SK-N-MC (cell line): ENCODE measurements at regions not wholly inside any gene's neighbourhood (a gene's known extent, or its start where the extent isn't known, plus 50 kb on each side); places are given as distances from the start of the nearest gene placed in this dataset.

ENCODE experiments used
- DNase-seq: peaks from one replicate; pipeline ENCODE4 v3.0.0-alpha.2; 2011; ENCODE audit warnings: low read depth, low spot score
- H3K27ac ChIP-seq: fragments of 200-600 bp; sonication (generic); 2 replicates; pipeline ENCODE4 v1.5.1; 2016; ENCODE audit warnings: mixed run types
- H3K36me3 ChIP-seq: fragments of 200-600 bp; sonication (generic); 2 replicates; pipeline ENCODE4 v1.6.1; 2017; ENCODE audit warnings: antibody characterized with exemption, low read length, mixed read lengths; ENCODE audit not compliant: insufficient read depth
- H3K4me3 ChIP-seq: fragments of 200-600 bp; sonication (generic); 2 replicates; pipeline ENCODE4 v1.5.1; 2016
- H3K9ac ChIP-seq: fragments of 200-600 bp; sonication (generic); 2 replicates; pipeline ENCODE4 v1.8.0; 2017; ENCODE audit warnings: mixed run types, mixed read lengths; ENCODE audit not compliant: insufficient read length
- H3K9me3 ChIP-seq: fragments of 200-600 bp; sonication (generic); 2 replicates; pipeline ENCODE4 v1.6.1; 2017; ENCODE audit warnings: low read depth, mild to moderate bottlenecking, antibody characterized with exemption, low read length, moderate library complexity, mixed read lengths
- EZH2 ChIP-seq: fragments of 200-600 bp; sonication (generic); IDR thresholded peaks from one replicate; pipeline ENCODE4 v1.6.1; 2017; ENCODE audit warnings: antibody characterized with exemption
- FOXP2 ChIP-seq: optimal IDR thresholded peaks from 2 replicates; pipeline ENCODE3; 2011; ENCODE audit warnings: mild to moderate bottlenecking, moderate library complexity; ENCODE audit not compliant: insufficient read depth; ENCODE audit errors: extremely low read length, control extremely low read depth
- POLR2AphosphoS5 ChIP-seq: IDR thresholded peaks from 2 replicates; pipeline ENCODE4 v1.6.1; 2012; ENCODE audit warnings: mild to moderate bottlenecking, low read depth, low read length, borderline replicate concordance

DNA sequence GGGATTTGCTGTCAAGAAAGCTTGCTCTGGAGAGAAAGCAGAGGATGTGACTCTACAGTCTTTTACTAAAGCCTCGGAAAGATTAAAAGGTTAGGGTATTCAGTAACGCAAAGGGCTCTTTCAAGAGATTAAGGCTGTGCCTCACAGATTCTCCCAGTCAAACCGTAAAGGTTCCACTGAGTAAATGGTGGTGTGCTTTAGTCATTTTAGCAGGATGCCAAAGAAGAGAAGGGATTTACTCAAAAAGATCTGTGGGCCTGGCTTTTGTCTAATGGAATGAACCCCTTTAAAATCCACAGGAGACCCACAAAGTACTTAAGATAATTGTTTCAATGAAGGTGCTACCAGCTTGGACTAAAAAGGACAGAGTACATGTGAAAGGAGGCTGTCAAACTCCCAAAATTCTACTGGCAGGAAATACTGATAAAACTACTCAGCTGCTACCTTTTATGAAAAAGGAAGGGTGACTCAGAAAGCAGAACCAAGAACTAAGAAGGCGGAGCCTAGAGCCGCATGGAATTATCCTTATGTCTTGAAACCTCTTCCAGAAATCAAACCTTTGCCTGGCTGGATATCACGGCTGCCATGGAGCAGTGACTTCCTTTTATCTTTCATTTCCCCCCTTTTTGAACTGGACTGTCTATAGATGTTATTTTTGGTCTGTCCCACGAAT is 670.2 kb upstream of the ZEB2 start:
- TF ChIP-seq POLR2AphosphoS5 (no peak), FOXP2 (no peak)
- DNase-seq: no peak
- Histone ChIP-seq H3K9ac (no peak overlapping the region), H3K27ac (no peak overlapping the region), H3K4me3 (no peak overlapping the region), H3K36me3 (peaks cover 3% of the 10 kb centered on the region; the same call in 1 of the 2 replicates), H3K9me3 (no peaks in the 10 kb centered on the region)

DNA sequence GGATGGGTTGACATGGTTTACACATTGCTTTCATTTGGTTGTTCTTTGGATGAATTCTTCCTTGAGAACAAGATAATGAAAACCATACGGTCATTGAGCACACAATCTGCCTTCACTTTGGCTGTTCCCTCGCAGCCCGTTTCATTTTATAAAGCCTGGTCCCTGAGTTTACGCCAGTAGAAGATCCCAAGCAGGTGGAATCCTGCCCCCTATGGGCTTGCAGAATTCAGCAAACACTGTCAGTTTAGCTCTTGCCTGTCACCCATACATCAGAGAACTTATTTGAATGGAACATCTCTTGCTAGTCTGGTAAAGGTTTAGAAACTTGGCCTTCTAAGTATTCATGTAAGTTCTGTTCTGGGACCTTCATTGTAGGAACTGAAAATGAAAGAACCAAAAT is 666.4 kb upstream of the ZEB2 start:
- H3K9me3 ChIP-seq: no peaks in the 10 kb centered on the region
- peak; percentile 28 for DNase-seq
- TF ChIP-seq POLR2AphosphoS5 (no peak), FOXP2 (no peak), EZH2 (no peak)
- peak overlapping the region; percentile 3; the same call in 1 of the 2 replicates for H3K4me3 ChIP-seq
- H3K36me3 ChIP-seq: peaks cover 3% of the 10 kb centered on the region; the same call in 1 of the 2 replicates
- no peak overlapping the region for H3K9ac ChIP-seq
- H3K27ac ChIP-seq: peak overlapping the region; percentile 96; the same call in 1 of the 2 replicates

DNA sequence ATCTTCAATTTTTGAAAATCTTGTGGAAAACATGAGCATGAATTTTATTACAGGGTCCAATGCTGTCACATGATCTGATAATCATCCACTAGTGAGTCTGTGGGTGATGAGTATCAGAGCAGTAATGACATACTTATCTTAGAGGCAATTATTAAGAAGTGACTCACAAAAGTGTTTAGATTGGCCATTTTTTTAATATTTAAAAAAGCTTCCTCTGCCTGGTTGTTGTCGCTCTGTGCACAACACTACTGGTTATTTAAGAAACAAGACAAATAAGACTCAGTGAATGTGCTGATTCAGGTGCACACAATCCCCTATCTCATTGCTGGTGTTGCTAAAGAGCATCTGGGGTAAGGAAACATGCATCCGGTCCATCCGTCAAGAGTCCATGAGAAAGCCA is 665.8 kb upstream of the ZEB2 start:
- Histone ChIP-seq H3K4me3 (peak overlapping the region; percentile 66), H3K36me3 (peaks cover 3% of the 10 kb centered on the region; the same call in 1 of the 2 replicates), H3K27ac (peak overlapping the region; percentile 96), H3K9me3 (no peaks in the 10 kb centered on the region), H3K9ac (peak overlapping the region; percentile 54)
- DNase-seq: no peak
- TF ChIP-seq FOXP2 (no peak), POLR2AphosphoS5 (no peak), EZH2 (no peak)

DNA sequence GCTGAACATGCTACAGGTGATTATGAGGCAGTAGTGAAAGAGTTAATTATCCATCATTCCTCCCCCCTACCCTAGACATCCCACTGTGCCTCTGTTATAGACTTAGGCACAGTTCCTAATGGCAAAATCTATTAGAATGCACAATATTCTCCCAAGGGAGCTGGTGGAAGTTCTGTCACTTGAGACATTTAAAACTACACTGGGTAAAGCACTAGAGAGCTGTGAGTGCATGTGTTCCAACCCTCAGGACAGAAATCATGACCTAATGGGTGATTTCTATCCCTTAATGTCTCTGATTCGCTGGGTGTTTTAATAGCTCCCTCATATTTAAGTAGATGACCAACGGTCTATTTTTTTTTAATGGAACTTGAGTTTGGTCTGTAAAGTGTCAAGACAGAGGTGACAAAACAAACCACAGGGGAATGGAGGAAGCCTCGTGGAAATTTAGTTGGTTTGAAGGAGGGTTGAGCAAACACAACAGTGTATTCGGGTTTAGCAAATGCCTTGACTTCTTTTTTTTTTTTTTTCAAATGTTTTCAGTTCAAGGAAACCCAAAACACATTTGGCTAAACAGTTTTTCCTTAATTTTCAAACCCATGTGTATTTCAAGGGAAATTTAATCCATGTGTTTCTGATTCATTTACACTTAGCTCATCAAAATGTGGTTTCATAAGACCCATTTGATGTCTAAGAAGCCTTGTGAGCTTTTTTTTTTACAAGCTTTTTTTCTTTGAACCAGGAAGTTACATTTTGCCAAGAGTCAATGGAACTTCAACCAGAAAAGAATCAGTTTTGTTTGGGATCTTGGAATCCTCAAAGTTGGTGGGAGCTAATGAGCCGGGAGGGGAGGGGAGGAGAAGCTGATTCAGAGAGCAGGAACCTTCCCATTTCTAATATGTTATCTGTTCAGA is 665.1 kb upstream of the ZEB2 start:
- H3K4me3 ChIP-seq: peak overlapping the region; percentile 66
- H3K27ac ChIP-seq: peak overlapping the region; percentile 96
- H3K9me3 ChIP-seq: no peaks in the 10 kb centered on the region
- peak; percentile 69 for DNase-seq
- peaks cover 3% of the 10 kb centered on the region; the same call in 1 of the 2 replicates for H3K36me3 ChIP-seq
- no peak for TF ChIP-seq FOXP2
- peak; percentile 36; the same call in 1 of the 2 replicates for TF ChIP-seq POLR2AphosphoS5
- peak overlapping the region; percentile 54 for H3K9ac ChIP-seq

DNA sequence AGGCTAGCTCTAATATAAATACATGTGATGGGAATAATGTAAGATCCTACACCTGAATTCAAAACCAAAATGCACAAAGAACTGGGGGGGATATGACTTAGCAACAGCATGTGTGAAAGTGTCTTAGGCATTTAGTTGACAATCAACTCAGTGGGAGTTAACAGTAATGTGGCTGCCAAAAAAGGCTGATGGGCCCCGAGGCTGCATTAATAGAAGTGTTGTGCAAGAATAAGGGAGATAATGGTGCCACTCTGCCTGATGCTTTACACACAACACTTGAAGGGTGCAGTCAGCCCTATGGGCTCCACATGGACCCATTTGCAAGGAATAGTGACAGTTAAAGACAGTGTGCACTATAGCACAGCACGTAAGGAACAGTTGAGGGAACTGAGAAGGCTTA is 649.4 kb upstream of the ZEB2 start:
- H3K36me3 ChIP-seq: no peaks in the 10 kb centered on the region
- TF ChIP-seq FOXP2: peak; percentile 73
- no peak; the same call in 1 of the 2 replicates for TF ChIP-seq POLR2AphosphoS5
- no peak overlapping the region for H3K9ac ChIP-seq
- H3K27ac ChIP-seq: peak overlapping the region; percentile 62; the same call in 1 of the 2 replicates
- H3K9me3 ChIP-seq: no peaks in the 10 kb centered on the region
- peak overlapping the region; percentile 36 for H3K4me3 ChIP-seq
- peak; percentile 60 for DNase-seq

DNA sequence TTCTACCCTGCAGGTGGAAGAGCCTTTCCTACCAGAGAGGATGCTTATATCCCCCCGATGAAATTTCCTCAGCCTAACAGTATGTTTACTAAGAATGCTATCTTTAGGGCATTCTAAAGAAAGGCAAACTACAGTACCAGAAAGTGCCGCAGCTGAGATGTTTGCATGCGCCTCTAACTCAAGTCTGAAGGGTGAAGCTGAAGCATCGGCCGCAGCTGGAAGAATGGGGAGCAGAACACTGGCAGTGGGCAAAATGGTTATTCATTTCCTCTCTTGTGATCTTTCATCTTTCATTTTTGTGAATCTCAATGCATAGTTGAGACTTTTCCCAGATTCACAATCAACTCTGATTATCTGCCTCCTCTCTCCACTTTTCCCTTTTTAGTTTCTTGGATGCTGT is 648.2 kb upstream of the ZEB2 start:
- DNase-seq: no peak
- TF ChIP-seq POLR2AphosphoS5: no peak
- no peak for TF ChIP-seq EZH2
- TF ChIP-seq FOXP2: no peak
- Histone ChIP-seq H3K4me3 (no peak overlapping the region), H3K9me3 (no peaks in the 10 kb centered on the region), H3K36me3 (no peaks in the 10 kb centered on the region), H3K9ac (no peak overlapping the region), H3K27ac (peak overlapping the region; percentile 62)

DNA sequence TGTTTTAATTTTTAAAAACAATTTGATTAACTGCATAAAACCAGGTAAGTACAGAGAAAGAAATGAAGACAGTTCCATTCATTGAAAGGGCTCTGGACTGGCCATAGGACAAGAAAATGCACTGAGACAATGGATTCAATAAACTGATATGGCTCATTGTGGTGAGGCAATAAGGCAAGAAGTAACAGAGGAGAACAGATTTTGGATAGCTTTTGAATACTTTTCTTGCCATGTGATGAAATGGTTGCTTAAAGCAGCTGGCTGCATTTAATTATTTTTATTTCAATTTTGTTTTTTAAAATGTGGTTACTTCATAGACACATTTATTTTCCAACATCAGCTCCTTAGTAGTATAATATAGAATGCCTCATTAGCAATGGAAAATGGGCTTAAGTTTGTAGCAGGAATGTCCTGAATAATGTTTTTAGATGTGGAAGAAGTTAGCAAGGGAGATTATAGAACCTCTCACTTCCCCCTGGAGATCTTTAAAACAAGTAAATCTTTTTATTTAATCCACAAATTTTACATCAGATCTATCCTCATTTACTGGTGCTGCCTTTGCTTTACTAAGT is 646.9 kb upstream of the ZEB2 start:
- DNase-seq: no peak
- no peaks in the 10 kb centered on the region for H3K36me3 ChIP-seq

DNA sequence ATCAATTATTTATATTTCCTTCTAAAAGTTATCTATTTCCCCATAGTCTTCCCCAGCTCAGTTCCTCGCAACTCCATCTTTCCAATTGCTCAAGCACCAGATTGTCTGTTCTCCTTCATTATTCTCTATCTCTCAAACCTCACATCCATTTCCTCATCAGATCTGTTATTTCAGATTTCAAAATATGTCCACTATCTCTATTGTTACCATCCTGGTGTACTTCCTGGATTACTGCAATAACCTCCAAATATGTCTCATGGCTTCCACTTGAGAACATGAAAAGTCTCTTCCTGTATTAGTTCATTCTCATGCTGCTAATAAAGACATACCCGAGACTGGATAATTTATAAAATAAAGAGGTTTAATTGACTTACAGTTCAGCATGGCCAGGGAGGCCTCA is 641.7 kb upstream of the ZEB2 start:
- H3K36me3 ChIP-seq: no peaks in the 10 kb centered on the region
- H3K4me3 ChIP-seq: no peak overlapping the region
- no peak for DNase-seq
- TF ChIP-seq FOXP2 (no peak), POLR2AphosphoS5 (no peak), EZH2 (no peak)
- H3K27ac ChIP-seq: no peak overlapping the region
- no peaks in the 10 kb centered on the region for H3K9me3 ChIP-seq
- H3K9ac ChIP-seq: no peak overlapping the region

More for the DNA sequence above, 646.9 kb upstream of the ZEB2 start:
- Histone ChIP-seq H3K27ac (peak overlapping the region; percentile 68), H3K4me3 (no peak overlapping the region), H3K9me3 (no peaks in the 10 kb centered on the region), H3K9ac (no peak overlapping the region)
- no peak for TF ChIP-seq EZH2
- no peak for TF ChIP-seq FOXP2
- no peak for TF ChIP-seq POLR2AphosphoS5
